ENCODE measurements at regions not wholly inside any gene's neighbourhood (a gene's known extent, or its start where the extent isn't known, plus 50 kb on each side); places are given as distances from the start of the nearest gene placed in this dataset.

GRCh38 chr3:56955492-56956111 lies 104.9 kb upstream of the SPATA12 start:
- Histone ChIP-seq H3K27ac (no peak overlapping the region), H3K4me3 (no peak overlapping the region), H3K27me3 (no peaks in the 10 kb centered on the region), H3K36me3 (no peaks in the 10 kb centered on the region), H3K4me1 (no peaks in the 10 kb centered on the region), H3K9me3 (no peaks in the 10 kb centered on the region)
- no peak for TF ChIP-seq CTCF (IDR thresholded peaks at IDR 0.05)
- no peak for ATAC-seq
- intact Hi-C loops (cut with DNase I) = no loop called here
- WGBS, 2 donors = 84 to 89% methylated on average over 5 of the region's 5 CpGs
- DNase-seq = no peak

GRCh38 chr3:56954125-56954524 lies 106.3 kb upstream of the SPATA12 start:
- H3K27ac ChIP-seq = no peak overlapping the region
- H3K36me3 ChIP-seq = no peaks in the 10 kb centered on the region
- no peaks in the 10 kb centered on the region for H3K4me1 ChIP-seq
- TF ChIP-seq CTCF (IDR thresholded peaks at IDR 0.05) = no peak
- no peak for DNase-seq
- intact Hi-C loops (cut with DNase I) = no loop called here
- ATAC-seq = no peak
- H3K27me3 ChIP-seq = no peaks in the 10 kb centered on the region
- H3K4me3 ChIP-seq = no peak overlapping the region
- no peaks in the 10 kb centered on the region for H3K9me3 ChIP-seq
- WGBS, 2 donors = 89 to 95% methylated on average over 1 of the region's 1 CpG

GRCh38 chr3:56952846-56953245 lies 107.6 kb upstream of the SPATA12 start:
- intact Hi-C loops (cut with DNase I) = no loop called here
- no peak overlapping the region for H3K27ac ChIP-seq
- no peaks in the 10 kb centered on the region for H3K4me1 ChIP-seq
- no peak overlapping the region for H3K4me3 ChIP-seq
- H3K27me3 ChIP-seq = no peaks in the 10 kb centered on the region
- H3K36me3 ChIP-seq = no peaks in the 10 kb centered on the region
- ATAC-seq = no peak
- DNase-seq = no peak
- H3K9me3 ChIP-seq = no peaks in the 10 kb centered on the region
- no peak for TF ChIP-seq CTCF (IDR thresholded peaks at IDR 0.05)
- 91 to 92% methylated on average over 4 of the region's 4 CpGs for WGBS, 2 donors

GRCh38 chr3:56952061-56952460 lies 108.4 kb upstream of the SPATA12 start:
- TF ChIP-seq CTCF (IDR thresholded peaks at IDR 0.05) = no peak
- intact Hi-C loops (cut with DNase I) = no loop called here
- no peak for ATAC-seq
- no peaks in the 10 kb centered on the region for H3K27me3 ChIP-seq
- no peaks in the 10 kb centered on the region for H3K4me1 ChIP-seq
- DNase-seq = no peak
- no peak overlapping the region for H3K4me3 ChIP-seq
- H3K9me3 ChIP-seq = peaks cover 0 to under 1% (median 0%) of the 10 kb centered on the region in 11 donors
- WGBS, 2 donors = 73 to 80% methylated on average over 1 of the region's 1 CpG
- no peaks in the 10 kb centered on the region for H3K36me3 ChIP-seq
- no peak overlapping the region for H3K27ac ChIP-seq
